ENCODE measurements at regions not wholly inside any gene's neighbourhood (a gene's known extent, or its start where the extent isn't known, plus 50 kb on each side); places are given as distances from the start of the nearest gene placed in this dataset.

DNA sequence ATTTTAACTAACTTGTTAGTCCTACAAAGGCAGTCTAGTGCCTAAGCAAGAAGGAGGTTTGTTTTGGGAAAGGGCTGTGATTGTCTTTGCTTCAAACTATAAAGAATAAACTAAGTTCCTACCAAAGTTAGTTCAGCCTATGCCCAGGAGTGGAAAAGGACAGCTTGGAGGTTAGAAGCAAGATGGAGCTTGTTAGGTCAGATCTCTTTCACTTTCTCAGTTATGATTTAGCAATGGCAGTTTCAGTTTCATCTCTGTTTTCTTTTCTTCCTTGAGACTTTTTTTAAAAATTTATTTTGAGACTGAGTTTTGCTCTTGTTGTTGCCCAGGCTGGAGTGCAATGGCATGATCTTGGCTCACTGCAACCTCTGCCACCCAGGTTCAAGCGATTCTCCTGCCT lies 82.9 kb upstream of the NLGN4X start:
- DNase-seq = no peak

DNA sequence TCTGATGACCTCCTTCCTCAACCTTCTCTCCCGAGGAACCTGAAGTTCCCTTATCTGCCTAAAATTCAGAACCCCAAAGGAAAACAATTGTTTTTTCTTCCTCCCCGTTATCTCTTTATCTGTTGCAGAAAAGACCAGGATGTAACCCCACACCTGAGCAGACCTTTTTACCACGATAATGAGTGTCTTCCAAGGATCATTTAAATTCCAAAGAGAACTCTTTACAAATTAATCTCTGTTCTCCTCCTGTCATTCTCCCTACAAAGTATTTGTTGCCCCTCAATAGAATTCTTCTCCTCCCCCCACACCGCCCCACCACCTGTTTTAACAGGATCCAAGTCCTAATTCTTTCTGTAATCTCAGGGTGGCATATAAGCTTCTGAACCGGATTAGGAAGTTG lies 78.5 kb upstream of the NLGN4X start:
- no peak for DNase-seq

DNA sequence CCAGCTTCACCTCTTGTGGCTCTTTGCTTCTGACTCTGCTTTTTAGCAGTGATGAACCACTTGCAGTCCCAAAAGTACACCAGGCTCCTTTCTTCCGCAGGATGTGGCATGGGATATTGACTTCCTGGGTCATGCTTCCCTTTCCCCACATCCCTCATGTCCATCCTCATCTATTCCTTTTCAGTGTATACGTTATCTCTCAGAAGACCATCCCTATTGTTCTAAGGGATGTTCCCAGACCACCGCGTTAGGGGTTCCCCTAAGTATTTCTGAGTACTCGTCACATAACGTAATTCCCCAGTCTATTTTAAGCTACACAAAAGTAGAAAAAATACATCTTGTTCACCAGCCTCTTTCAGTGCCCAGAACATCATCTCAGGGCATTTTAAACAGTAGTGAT lies 71.1 kb upstream of the NLGN4X start:
- no peak for DNase-seq

DNA sequence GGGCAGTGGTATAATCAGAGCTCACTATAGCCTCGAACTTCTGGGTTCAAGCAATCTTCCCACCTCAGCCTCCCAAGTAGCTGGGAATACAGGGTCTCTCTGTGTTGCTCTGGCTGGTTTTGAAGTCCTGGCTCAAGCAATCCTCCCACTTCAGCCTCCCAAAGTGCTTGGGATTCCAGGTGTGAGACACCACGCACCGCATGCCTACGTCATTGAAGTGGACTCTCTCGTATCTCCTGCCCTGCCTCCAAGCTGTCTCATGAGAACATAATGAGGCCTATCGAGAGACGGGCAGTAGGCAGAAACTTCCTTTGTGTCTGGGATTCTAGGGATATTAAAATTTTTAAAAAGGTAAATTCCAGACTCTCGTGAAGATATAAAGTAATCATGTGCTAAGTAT lies 65.0 kb upstream of the NLGN4X start:
- DNase-seq = no peak

DNA sequence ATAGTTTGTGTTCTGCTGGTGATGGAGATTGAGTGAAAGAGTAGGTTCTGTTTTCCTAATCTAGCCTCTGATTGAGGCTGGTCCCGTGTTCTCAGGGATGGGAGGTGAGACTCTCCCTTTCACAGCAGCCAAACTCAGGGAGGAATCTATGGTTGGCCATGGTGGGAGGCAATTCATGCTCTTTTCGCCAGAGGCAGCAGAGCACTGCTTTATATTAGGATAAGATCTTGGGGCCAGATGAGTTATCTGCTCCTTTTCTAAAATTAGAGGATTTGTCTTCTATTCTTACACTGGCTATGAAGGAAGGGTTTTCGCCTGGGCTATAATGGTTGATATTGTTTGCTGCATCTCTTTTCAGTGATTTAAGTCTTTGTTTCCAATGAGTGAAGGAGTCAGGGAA lies 63.9 kb upstream of the NLGN4X start:
- DNase-seq = no peak

DNA sequence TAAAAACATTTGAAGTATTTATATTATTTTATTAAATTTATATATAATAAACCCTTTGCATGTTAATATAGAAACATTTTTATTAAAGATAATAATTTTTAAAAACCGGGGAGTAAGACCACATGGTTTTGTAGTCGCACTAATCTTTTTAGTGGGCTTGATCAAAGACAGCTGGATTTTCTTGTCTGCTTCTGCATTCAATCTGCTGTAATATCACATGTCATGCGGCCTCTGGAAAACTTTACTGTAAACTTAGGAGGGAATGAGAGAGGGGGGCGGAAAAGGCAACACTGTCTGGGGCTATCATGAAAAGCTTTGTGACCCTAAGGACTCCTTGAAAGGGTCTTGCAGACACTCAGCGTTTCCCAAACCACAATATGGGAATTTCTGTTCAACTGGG lies 62.8 kb upstream of the NLGN4X start:
- DNase-seq = no peak

DNA sequence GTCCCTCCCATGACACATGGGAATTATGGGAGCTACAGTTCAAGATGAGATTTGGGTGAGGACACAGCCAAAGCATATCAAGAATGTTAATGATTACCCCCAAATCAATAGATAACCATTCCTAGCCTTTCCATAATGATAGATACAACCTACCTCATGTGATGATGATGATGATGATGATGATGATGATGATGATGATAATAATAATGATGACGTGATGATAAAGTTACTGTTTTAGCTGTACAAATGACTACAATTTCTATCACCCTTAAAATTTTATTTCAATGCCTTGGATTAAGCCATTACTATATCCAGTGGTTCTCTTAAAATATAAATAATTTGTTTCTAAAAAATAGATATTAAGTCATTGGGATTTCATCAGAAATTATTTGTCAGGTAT lies 55.2 kb upstream of the NLGN4X start:
- no peak for DNase-seq

DNA sequence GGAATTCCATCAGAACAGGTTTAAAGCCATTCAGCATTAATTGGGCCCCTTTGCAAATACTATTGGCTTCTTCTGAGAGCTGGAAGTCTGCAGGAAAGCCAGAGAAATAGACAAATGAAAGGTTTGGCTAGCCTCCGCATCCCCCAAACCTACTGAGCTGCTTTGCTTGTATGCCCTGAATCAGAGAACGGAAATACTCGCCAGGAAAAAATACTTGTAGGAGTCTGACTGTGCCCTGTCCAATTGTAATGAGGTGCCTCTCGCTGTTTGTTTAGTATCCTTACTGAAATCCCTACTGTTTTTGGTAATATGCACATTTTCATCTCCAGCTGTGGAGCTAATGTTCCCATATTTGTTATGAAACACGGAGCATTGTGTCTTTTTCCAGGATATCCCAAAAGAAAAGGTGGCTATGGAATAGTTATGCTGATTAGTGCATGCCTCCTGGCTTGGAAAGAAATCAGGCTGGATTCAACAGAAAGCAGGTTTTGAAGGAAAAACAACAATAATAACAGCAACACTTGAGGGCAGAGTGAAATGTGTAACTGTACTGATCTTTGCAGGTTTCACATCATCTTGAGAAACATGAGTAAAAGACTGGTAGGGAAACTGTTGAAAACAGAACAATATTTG lies 50.7 kb upstream of the NLGN4X start:
- DNase-seq = no peak
